ENCODE measurements at regions not wholly inside any gene's neighbourhood (a gene's known extent, or its start where the extent isn't known, plus 50 kb on each side); places are given as distances from the start of the nearest gene placed in this dataset.

DNA sequence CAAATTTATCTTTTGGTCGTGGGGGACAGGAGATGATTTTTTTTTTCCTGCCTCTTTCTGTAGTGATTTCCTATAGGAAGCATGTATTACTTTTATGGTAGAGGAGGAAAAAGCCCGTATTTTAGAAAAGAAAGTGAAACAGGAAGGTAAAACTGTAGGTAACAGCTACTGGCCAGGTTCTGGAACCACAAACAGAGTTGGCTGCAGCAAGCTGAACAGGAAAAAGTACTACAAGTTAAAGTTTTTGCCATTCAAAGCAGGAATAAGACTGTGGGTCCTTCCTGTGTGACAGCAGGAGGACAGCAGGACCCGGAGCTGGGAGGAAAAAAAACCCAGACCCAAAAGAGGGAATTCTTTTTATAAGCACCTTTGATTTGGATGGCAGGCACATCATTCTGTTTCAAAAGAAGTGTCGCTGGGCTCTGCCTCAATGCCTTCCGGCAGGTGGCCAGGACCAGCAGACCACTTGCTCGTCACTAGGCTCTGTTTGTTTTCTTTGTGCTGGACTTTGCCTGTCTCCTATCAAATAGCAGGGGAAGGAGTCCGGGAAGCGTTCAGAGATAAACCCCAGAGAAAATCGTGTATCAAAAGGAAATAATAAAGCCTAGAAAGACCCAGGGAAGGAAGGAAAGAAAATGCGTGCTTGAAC, 277.9 kb downstream of the ADGRA3 start (continued):
- no peak for TF ChIP-seq RXRA (IDR thresholded peaks at IDR 0.05; ENCODE audit: borderline replicate concordance, low read depth)

DNA sequence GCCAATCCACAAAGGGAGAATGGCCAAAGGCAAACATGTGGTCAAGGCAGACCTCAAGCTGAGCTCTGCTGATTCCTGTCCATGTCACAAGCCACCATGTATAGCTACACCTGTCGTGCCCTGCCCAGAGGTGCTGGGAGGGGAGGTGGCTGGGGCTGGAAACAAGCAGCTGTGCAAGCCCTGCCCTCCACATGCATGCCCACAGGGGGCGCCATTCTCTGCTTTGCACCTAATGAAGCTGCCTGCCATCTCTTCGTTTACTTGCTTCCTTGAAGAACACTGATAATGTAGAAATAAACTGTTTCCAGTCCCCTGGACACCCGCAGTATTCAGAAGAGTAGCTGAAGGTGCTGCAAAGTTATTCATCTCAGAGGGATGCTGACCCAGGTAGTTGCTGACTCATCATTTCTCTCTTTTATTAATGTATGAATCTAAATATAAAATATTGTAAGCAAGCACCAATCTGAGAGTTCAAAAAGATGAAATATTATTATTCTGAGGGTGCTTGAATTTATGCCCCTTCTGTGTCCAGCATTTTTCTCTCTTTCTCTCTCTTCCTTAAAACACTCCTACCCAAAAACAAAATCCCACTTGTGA, 278.6 kb downstream of the ADGRA3 start:
- 3% methylated on average over 4 of the region's 4 CpGs for WGBS (ENCODE audit: low lambda C conversion rate)
- no peaks in the 10 kb centered on the region for H3F3A ChIP-seq (replicated peaks; ENCODE audit: insufficient read depth)

More for the DNA sequence above, 278.6 kb downstream of the ADGRA3 start:
- ChIA-PET CTCF (interaction anchor here (1.0 to 1.7 kb wide), 4 partner anchors 8 to 460 kb away, joined by 3 to 6 read pairs (median 4); no protein-coding TSS in a partner anchor), POLR2A (no interaction called here)
- H3K27ac ChIP-seq (ENCODE audit: low read depth in 2 of 2, low read length in 1 of 2): no peak overlapping the region
- H3K4me3 ChIP-seq (ENCODE audit: low read depth in 2 of 2, low read length in 1 of 2): peak overlapping the region; percentile 41 to 51; a peak in 2 of 4 replicates
- no peaks in the 10 kb centered on the region for H3K27me3 ChIP-seq (ENCODE audit: insufficient read depth)
- no peaks in the 10 kb centered on the region for H3K4me1 ChIP-seq (ENCODE audit: control insufficient read depth in 1 of 2, insufficient read depth in 2 of 2, low read depth in 1 of 2, low read length in 1 of 2)
- TF ChIP-seq SIN3A (IDR thresholded peaks at IDR 0.05; ENCODE audit: borderline replicate concordance, low read depth, low read length) (no peak), TAF1 (IDR thresholded peaks at IDR 0.05; ENCODE audit: borderline replicate concordance, low read depth, low read length) (no peak), GABPA (IDR thresholded peaks at IDR 0.05; ENCODE audit: low read depth) (no peak), YY1 (IDR thresholded peaks at IDR 0.05; ENCODE audit: low read depth) (no peak), MXI1 (IDR thresholded peaks at IDR 0.05; ENCODE audit: low read depth, low read length) (no peak), NRF1 (IDR thresholded peaks at IDR 0.05; ENCODE audit: low read depth, low read length) (no peak), EZH2phosphoT487 (IDR thresholded peaks at IDR 0.05; ENCODE audit: borderline replicate concordance, low read depth) (no peak), RAD21 (IDR thresholded peaks at IDR 0.05; ENCODE audit: low read length) (peak; percentile 50), RXRA (IDR thresholded peaks at IDR 0.05; ENCODE audit: borderline replicate concordance, low read depth) (no peak), RFX5 (IDR thresholded peaks at IDR 0.05; ENCODE audit: low read length) (no peak), SMC3 (IDR thresholded peaks at IDR 0.05; ENCODE audit: low read depth, low read length) (peak; percentile 43; the same call in 1 of the 2 replicates), TEAD4 (IDR thresholded peaks at IDR 0.05; ENCODE audit: borderline replicate concordance, insufficient read depth) (no peak), ELF1 (IDR thresholded peaks at IDR 0.05) (no peak)
- TF ChIP-seq, protein P1, sequence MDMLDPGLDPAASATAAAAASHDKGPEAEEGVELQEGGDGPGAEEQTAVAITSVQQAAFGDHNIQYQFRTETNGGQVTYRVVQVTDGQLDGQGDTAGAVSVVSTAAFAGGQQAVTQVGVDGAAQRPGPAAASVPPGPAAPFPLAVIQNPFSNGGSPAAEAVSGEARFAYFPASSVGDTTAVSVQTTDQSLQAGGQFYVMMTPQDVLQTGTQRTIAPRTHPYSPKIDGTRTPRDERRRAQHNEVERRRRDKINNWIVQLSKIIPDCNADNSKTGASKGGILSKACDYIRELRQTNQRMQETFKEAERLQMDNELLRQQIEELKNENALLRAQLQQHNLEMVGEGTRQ (IDR thresholded peaks at IDR 0.05; ENCODE audit: borderline replicate concordance, low read depth, low read length): no peak
- TF ChIP-seq, protein P2, sequence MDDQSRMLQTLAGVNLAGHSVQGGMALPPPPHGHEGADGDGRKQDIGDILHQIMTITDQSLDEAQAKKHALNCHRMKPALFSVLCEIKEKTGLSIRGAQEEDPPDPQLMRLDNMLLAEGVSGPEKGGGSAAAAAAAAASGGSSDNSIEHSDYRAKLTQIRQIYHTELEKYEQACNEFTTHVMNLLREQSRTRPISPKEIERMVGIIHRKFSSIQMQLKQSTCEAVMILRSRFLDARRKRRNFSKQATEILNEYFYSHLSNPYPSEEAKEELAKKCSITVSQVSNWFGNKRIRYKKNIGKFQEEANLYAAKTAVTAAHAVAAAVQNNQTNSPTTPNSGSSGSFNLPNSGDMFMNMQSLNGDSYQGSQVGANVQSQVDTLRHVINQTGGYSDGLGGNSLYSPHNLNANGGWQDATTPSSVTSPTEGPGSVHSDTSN (IDR thresholded peaks at IDR 0.05): no peak
- TF ChIP-seq, protein P3, sequence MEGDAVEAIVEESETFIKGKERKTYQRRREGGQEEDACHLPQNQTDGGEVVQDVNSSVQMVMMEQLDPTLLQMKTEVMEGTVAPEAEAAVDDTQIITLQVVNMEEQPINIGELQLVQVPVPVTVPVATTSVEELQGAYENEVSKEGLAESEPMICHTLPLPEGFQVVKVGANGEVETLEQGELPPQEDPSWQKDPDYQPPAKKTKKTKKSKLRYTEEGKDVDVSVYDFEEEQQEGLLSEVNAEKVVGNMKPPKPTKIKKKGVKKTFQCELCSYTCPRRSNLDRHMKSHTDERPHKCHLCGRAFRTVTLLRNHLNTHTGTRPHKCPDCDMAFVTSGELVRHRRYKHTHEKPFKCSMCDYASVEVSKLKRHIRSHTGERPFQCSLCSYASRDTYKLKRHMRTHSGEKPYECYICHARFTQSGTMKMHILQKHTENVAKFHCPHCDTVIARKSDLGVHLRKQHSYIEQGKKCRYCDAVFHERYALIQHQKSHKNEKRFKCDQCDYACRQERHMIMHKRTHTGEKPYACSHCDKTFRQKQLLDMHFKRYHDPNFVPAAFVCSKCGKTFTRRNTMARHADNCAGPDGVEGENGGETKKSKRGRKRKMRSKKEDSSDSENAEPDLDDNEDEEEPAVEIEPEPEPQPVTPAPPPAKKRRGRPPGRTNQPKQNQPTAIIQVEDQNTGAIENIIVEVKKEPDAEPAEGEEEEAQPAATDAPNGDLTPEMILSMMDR (IDR thresholded peaks at IDR 0.05): peak; percentile 62
- TF ChIP-seq, protein P4, sequence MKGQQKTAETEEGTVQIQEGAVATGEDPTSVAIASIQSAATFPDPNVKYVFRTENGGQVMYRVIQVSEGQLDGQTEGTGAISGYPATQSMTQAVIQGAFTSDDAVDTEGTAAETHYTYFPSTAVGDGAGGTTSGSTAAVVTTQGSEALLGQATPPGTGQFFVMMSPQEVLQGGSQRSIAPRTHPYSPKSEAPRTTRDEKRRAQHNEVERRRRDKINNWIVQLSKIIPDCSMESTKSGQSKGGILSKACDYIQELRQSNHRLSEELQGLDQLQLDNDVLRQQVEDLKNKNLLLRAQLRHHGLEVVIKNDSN (IDR thresholded peaks at IDR 0.05; ENCODE audit: borderline replicate concordance, low read depth): no peak
- peak overlapping the region; percentile 64 for H3K4me2 ChIP-seq
- H3K9ac ChIP-seq: no peak overlapping the region
- no peaks in the 10 kb centered on the region for H3K36me3 ChIP-seq (replicated peaks in 1 of 2; ENCODE audit: control insufficient read depth in 1 of 2, insufficient read depth in 2 of 2, low read length in 1 of 2)
- H3K79me2 ChIP-seq (ENCODE audit: insufficient read depth): no peaks in the 10 kb centered on the region
- peak; percentile 29 for DNase-seq
- H2AFZ ChIP-seq (ENCODE audit: low read depth): peak overlapping the region; percentile 54; the same call in 1 of the 2 replicates
- H4K20me1 ChIP-seq (ENCODE audit: insufficient read depth): no peaks in the 10 kb centered on the region
- H3K9me2 ChIP-seq: no peaks in the 10 kb centered on the region
- no peaks in the 10 kb centered on the region for H3K9me3 ChIP-seq
